RPMI7951 (cell line): ENCODE measurements at regions not wholly inside any gene's neighbourhood (a gene's known extent, or its start where the extent isn't known, plus 50 kb on each side); places are given as distances from the start of the nearest gene placed in this dataset.
A peak's percentile ranks its signal among the peaks of the same experiment; 100 is the strongest.
"Not testable (repeated sequence)": the region's sequence is repeated elsewhere in the genome, so short reads cannot be mapped to it uniquely, and the experiment has no call there.

Experiments used
- DNase-seq: peaks from one replicate; pipeline ENCODE4 v3.0.0-alpha.2; 2012; ENCODE audit warnings: low read depth

DNA sequence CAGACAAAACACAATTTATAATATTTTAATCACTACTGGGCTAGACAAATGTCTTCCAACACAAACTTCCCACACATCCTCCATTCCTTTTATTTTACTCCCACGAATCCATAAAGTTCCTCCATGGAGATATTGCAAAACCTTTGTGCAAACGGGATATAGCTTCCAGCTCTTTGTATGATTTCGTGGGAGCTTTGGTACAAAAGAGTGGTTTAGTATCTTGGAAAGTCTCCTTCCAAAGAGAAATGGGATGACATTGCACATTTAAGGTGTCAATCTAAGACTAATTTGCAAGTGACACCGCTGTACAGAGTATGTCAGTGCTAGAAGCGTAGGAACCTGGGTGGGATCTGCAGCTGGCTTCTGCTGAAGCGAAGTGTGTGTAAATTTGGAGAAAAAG lies 455.2 kb upstream of the RUNX1 start:
- no peak for DNase-seq

DNA sequence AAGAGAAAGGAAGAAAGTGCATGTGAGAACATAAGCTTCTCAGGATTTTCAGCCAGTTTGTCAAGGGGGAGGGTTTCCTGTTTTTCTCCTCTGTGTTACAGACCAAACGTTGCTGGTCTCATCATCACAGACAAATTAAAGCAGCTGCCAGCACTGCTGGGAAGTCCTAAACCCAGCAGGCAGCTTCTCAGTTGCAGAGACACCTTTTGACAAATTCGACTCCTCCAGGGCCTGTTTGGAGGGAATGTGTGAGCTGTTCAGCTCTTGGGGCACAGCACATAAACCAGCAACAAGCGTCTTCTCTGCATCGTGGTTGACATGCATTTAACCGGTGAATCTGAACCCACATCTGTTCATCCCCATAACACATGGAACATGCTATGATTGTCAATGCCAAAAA lies 454.6 kb upstream of the RUNX1 start:
- no peak for DNase-seq

DNA sequence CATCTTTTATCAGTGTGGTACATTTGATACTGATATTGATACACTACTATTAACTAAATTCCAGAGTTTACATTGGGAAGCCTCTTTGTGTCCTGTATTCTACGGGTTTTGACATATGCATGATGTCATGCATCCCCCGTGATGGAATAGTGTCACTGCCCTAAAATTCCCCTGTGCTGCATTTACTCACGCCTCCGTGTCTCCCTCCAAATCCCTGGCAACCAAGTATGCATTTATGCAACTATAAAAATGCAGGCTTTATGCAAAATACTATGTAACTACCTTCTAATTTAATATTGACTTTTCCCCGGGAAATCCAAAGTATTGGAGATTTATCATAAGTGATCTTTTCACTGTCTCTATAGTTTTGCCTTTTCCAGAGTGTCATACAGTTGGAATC lies 453.7 kb upstream of the RUNX1 start:
- DNase-seq: no peak

GRCh38 chr21:35497522-35497921 lies 448.4 kb upstream of the RUNX1 start:
- DNase-seq: not testable (repeated sequence)

DNA sequence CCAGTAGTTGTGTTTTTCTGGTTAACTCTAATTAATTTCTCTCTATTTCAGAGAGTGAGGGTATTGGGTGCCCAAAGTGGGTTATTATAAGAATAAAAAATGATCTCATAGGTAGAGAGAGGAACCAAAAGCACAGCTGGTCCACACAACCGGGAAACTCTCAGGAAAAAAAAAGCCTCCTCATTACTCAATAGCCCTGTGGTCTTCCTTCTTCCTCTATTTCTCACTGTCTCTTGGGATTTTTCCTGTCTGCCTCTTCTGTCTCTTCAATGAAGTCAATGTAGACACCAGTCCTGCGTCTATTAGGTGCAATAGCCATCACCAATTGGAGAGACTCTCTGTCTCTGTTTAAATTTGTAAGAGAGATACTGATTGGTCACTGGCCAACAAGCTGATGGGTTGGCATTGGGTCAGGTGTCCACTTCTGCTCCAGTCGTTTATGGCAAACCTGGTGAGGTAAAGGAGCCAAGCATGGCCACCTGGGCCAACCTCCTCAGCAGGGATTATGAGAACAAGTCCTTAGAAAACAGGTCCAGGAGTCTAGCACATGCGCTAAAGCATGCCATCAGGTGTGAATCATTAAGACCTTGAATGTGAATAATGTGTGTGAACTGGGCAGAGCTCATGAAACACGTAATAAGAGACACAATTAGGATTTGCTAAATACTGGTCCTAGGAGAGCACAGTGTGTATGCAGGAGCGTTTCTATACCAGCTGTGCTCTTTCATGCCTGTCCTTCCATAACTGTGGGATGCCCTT lies 443.0 kb upstream of the RUNX1 start:
- no peak for DNase-seq

DNA sequence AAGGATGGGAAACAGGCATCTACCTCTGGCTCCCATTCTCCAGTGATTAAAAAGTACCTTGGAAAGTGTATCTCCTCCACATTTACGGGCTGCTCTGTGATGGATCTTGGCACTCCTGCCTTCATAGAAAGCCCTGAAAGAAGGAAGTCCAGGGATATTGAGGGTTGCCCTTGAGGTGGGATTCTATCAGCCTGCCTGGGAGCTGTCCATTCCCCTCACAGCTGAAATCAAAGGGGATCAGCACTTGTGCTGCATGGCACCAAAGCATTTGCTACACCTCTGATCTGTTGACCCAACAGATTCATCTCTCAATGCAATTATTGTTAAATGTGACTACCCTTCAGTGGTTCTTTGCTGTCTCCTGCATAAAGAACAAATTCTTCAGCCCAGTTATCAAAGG lies 442.0 kb upstream of the RUNX1 start:
- DNase-seq: no peak

DNA sequence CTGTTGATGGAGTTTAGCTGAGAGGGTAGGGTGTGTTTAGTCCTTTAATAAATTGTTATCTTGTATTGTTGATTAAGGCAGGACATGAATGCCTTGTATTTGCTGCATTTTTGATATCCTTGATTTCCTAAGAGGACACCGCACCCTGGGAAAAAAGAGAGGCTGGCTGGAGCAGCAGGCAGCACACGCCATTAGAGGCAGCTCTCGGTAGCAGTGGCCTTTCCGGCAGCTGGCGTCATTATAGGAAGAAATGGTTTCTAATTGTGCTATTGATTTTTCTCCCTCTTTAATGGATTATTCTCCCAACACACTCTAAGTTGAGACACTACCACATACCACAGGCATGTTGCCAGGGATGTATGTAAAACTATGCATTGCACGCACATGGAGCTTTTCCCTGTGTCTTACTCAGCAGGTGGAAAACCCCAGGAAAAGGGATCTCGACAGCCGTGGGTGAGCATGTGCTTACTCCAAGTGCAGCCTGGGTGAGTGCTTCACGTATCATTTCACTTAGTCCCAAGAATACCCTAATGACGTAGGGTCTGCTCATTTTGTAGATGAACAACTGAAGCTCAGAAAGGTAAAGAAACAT lies 440.4 kb upstream of the RUNX1 start:
- no peak for DNase-seq

DNA sequence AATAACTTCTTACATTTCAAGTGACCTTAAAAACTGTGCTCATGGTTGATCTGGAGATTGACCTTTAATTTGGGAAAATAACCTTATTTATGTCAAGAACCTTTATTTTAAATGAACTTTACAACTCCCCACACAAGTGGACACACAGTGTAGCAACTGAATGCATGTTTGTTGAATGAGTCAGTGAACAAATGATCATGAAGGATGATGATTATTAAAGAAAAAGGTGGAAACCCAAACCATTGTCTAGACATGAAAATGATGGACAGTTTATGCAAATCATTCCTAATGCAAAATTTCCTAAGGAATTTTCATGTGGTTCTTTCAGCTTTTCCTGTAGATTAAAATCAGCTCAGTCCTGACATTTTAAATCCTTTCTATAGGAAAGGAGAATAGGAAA lies 439.8 kb upstream of the RUNX1 start:
- DNase-seq: no peak

DNA sequence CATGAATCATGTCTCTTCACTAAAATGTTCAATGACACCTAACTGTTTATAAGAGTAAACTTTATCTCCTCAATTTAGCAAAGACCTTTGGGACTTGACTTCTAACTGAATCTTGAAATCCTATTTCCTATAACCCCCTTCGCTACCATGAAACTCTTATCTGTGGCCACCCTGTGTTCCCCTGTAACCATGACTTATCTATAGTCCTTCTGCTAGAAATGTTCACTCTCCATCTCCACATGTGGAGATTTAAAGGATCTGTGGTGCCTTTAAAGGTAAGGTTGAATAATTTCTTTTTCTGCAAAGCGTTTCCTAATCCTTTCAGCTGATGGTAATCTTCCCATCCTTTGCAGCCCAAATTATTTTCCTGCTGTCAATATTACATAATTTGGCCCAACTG lies 436.3 kb upstream of the RUNX1 start:
- DNase-seq: no peak

- no peak for DNase-seq
Observed at GRCh38 chr21:35484851-35485250, 435.7 kb upstream of the RUNX1 start.

DNA sequence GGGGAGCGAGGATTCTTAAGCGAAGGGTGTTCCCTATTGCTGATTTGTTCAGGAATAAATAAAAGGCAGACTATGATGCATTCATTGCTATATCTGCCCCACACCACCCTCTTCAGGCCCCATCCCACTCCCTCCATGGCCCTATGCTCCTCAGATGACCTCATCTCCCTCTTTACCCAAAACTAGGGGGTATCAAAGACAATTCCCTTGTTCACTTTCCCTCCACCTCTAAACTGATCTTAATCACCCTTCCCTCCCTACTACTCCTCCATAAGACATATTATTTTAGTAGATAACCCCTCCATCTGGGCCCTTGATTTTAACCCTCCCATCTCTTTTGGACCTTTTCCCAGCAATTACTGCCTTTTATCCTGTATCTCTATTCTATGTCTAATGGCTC lies 434.9 kb upstream of the RUNX1 start:
- no peak for DNase-seq

DNA sequence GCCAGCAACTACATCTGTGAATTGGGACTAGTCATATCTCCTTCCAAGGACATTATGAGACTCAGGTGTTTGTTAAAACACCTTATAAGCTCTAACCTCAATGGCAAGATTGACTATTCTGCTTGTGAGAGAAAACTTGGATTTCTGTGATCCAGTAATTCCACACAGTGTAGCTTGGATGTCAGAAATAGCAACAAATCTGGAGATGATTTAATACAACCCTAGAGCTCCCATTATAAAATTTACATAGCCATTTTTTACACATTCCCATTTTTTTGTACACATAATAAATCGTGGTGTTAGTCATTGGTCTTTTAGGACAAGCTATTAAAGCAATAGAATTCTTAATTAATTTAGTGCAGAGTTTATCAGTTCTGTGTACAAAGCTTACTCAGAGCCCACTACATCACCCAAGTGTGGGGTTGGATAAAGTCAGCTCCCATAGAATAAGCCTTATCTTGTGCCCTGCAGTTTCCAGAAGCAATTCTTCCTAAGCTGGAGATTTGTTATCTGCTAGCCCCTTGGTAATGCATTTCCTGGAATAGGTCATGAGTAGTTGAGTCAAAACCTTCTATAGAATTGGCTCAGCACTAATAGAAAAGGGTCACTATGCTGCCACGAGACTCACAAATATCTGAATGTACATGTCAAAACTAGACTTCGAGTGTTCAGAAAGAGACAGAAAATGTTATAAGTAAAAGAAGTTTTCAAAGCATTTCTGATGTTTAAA lies 434.0 kb upstream of the RUNX1 start:
- no peak for DNase-seq

DNA sequence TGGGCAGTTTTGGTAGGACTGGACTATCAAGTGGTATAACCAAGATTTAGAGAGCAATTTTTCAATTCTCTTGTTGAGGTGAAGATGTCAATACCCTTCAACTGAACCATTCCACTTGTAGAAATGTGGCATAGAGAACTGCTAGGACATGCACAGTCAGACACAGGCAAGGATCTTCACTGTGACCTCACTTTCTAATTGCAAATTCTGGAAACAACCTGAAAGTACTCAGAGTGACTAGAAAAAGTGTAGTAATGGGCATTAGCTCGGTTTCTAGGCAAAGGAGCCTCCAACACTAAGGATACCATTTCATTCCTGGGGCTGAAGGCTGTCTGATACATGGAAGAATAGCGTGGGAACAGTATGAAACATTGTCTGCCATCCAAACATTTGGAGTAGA lies 433.0 kb upstream of the RUNX1 start:
- no peak for DNase-seq

DNA sequence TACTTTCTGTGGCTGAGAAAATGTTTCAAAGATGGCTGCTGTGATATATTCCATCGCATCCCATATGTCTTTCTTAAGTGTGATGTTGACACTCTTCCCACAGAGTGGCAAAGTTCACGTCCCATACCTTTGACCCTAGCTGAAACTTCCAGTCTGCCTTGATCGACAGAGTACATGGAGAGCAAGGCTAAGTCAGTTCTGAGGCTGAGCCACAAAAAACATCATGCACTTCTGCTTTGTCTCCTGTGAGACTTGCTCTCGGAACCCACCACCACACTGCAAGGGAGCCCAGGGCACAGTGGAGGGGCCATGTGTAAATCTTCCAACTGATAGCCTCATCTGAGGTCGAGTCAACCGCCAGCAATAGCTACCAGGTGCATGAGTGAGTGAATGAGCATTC lies 431.9 kb upstream of the RUNX1 start:
- DNase-seq: no peak

GRCh38 chr21:35479529-35479928 lies 430.4 kb upstream of the RUNX1 start:
- DNase-seq: no peak

DNA sequence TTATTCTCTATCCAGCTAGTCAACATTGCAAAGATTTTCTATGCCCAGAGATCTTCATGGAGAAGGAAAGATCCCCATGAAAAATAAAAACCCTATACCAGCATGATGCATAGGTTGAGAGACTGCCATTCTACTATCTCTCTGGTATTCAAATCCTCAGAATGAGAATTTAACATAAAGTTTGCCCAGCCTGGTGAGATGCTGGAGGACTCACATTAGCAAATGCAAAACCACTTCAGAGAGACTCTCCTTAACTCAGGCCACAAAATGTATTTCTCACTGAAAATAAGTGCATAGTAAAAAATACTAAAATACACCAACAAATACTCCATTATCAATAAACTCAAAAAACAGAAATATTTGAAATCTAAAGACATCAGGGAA lies 430.0 kb upstream of the RUNX1 start:
- no peak for DNase-seq

GRCh38 chr21:35478161-35479064 lies 429.3 kb upstream of the RUNX1 start:
- peak; percentile 49 for DNase-seq

- no peak for DNase-seq
Observed at GRCh38 chr21:35477622-35478021, 428.5 kb upstream of the RUNX1 start.

DNA sequence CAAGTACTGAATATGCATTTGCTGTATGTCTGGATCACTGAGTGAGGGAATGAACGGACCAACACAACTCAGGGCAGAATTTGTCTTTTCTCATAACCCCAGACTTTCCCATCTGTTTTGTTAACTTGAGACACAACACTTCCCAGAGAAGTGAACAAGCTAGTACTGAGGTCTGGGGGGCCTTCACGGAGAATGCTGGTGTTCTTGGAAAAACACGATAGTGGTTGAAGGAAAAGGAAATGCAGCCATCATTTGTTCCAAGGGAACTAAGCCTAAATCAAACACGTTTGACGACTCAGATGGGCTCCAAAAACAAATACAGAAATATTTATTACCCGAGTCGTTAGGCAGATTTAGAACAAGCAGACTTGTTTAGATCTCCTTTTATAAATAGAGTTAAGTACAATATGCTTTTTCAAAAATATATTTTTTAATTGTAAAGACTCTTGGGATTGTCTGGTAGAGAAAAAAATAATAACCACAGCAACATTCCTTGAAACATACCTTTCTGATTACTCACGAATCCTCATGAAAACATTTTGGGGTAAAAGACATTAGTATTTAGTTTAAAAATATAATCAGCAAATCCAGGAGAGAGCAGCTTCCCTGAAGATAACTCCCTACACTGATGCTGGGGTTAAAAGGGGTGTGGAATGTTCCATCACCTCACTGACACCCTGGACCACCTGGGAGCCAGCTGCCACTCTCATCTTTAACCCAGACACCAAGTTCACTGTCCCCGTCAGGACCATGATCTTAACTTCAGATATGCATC lies 427.7 kb upstream of the RUNX1 start:
- peak; percentile 65 for DNase-seq

GRCh38 chr21:35475762-35476161 lies 426.7 kb upstream of the RUNX1 start:
- DNase-seq: peak; percentile 33

GRCh38 chr21:35475009-35475408 lies 425.9 kb upstream of the RUNX1 start:
- DNase-seq: peak; percentile 49
